Tibial artery (tissue), 4 donors: ENCODE measurements at regions not wholly inside any gene's neighbourhood (a gene's known extent, or its start where the extent isn't known, plus 50 kb on each side); places are given as distances from the start of the nearest gene placed in this dataset.

ENCODE experiments used
- DNase-seq, 2 donors: peaks; one replicate each; pipeline ENCODE4 v3.0.0-alpha.2; 2019
- H3K27ac ChIP-seq, 2 donors: fragments of 200-600 bp; sonication (generic) in 1 of 2; 1 replicate in 1 of 2; 2 replicates in 1 of 2; pipeline ENCODE4 v1.5.1; 2018 to 2019; ENCODE audit warnings: mild to moderate bottlenecking in 1 of 2
- H3K27me3 ChIP-seq, 2 donors: fragments of 200-600 bp; sonication (generic) in 1 of 2; one replicate each; pipeline versions ENCODE4 v1.5.1 to v1.6.0; 2016 to 2019
- H3K36me3 ChIP-seq, 3 donors: fragments of 200-600 bp; sonication (generic) in 2 of 3; one replicate each; pipeline ENCODE4 v1.5.1; 2016 to 2019; ENCODE audit warnings: mild to moderate bottlenecking in 2 of 3
- H3K4me1 ChIP-seq, 4 donors: fragments of 200-600 bp; sonication (generic) in 2 of 4; 1 replicate in 3 of 4; 2 replicates in 1 of 4; pipeline ENCODE4 v1.5.1; 2016 to 2019
- H3K4me3 ChIP-seq, 2 donors: fragments of 200-600 bp; sonication (generic) in 1 of 2; 1 replicate in 1 of 2; 2 replicates in 1 of 2; pipeline ENCODE4 v1.5.1; 2018 to 2019; ENCODE audit warnings: mild to moderate bottlenecking in 2 of 2
- H3K9me3 ChIP-seq, 3 donors: fragments of 200-600 bp; sonication (generic) in 1 of 3; one replicate each; pipeline ENCODE4 v1.5.1; 2016 to 2019
- intact Hi-C: fragments of 100-400 bp; cut with DNase I; formaldehyde crosslinking; loops from one replicate; pipeline ENCODE4 v1.15.0; 2023; ENCODE audit warnings: low total_unique reads
- TF ChIP-seq, protein P1 (sequence below), 2 experiments: fragments of 200-600 bp in 1 of 2; fragments of 450-650 bp in 1 of 2; IDR thresholded peaks; one replicate each; pipeline ENCODE4 v1.5.1; 2017 to 2019; ENCODE audit warnings: antibody characterized with exemption in 2 of 2, mild to moderate bottlenecking in 1 of 2, moderate library complexity in 1 of 2

DNA sequence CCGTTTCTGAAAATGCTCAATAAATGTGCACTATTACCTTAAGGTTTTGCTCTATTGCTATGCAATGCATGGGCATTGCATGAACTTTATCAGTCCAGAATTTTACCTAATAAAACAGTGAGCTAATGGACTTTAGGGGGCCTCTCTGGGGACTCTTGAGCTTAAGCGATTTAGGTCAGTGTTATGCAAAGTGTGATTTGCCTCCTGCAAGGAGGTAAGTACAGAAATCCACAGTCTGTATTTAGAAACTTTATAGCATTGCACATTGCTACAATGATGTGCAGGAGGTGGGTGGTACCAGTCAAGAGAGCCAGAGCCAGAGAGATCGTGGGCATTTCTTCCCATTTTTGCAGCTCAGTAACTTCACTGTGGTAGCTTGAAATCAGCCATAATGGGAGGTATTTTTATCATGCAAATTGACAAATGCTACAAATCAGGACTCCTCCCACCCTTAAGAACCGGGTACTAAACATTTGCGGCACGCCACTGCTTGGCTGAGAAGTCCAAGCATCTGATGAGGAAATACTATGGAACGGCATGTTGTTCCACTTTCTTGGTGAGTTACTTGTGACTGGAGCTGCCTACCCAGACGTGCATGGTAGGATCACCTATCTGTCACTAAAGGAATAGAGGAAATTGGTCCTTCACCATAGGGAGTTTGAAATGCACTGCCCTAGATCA, 174.6 kb upstream of the PGRMC2 start:
- Histone ChIP-seq H3K4me1 (peaks cover 0 to 9% (median 2%) of the 10 kb centered on the region in 4 donors), H3K27me3 (no peaks in the 10 kb centered on the region), H3K36me3 (no peaks in the 10 kb centered on the region), H3K27ac (no peak overlapping the region), H3K9me3 (no peaks in the 10 kb centered on the region), H3K4me3 (no peak overlapping the region)
- intact Hi-C loops: no loop called here
- DNase-seq: no peak
- TF ChIP-seq, protein P1, sequence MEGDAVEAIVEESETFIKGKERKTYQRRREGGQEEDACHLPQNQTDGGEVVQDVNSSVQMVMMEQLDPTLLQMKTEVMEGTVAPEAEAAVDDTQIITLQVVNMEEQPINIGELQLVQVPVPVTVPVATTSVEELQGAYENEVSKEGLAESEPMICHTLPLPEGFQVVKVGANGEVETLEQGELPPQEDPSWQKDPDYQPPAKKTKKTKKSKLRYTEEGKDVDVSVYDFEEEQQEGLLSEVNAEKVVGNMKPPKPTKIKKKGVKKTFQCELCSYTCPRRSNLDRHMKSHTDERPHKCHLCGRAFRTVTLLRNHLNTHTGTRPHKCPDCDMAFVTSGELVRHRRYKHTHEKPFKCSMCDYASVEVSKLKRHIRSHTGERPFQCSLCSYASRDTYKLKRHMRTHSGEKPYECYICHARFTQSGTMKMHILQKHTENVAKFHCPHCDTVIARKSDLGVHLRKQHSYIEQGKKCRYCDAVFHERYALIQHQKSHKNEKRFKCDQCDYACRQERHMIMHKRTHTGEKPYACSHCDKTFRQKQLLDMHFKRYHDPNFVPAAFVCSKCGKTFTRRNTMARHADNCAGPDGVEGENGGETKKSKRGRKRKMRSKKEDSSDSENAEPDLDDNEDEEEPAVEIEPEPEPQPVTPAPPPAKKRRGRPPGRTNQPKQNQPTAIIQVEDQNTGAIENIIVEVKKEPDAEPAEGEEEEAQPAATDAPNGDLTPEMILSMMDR (IDR thresholded peaks at IDR 0.05): no peak

- TF ChIP-seq, protein P1 (IDR thresholded peaks at IDR 0.05): no peak
- intact Hi-C loops: no loop called here
- no peak overlapping the region for H3K4me3 ChIP-seq
- H3K27me3 ChIP-seq: no peaks in the 10 kb centered on the region
- no peak for DNase-seq
- H3K4me1 ChIP-seq: peaks cover 0 to 5% (median 0%) of the 10 kb centered on the region in 4 donors
- no peaks in the 10 kb centered on the region for H3K36me3 ChIP-seq
- H3K27ac ChIP-seq: peak overlapping the region in 1 of 2 donors; percentile 38
- no peaks in the 10 kb centered on the region for H3K9me3 ChIP-seq
These were observed 173.9 kb upstream of the PGRMC2 start for GRCh38 chr4:128461291-128462102.

- TF ChIP-seq, protein P1 (IDR thresholded peaks at IDR 0.05): no peak
- H3K27ac ChIP-seq: no peak overlapping the region
- peaks cover 0 to 5% (median 2%) of the 10 kb centered on the region in 4 donors for H3K4me1 ChIP-seq
- no peak for DNase-seq
- H3K36me3 ChIP-seq: no peaks in the 10 kb centered on the region
- H3K4me3 ChIP-seq: no peak overlapping the region
- H3K27me3 ChIP-seq: no peaks in the 10 kb centered on the region
- H3K9me3 ChIP-seq: no peaks in the 10 kb centered on the region
- intact Hi-C loops: loop anchor here (5.0 kb wide), 1 partner anchor 403 kb away; no protein-coding TSS in a partner anchor
These were observed 171.9 kb upstream of the PGRMC2 start for GRCh38 chr4:128459547-128459946.

- DNase-seq: no peak
- Histone ChIP-seq H3K4me3 (no peak overlapping the region), H3K27ac (no peak overlapping the region), H3K36me3 (no peaks in the 10 kb centered on the region), H3K9me3 (no peaks in the 10 kb centered on the region), H3K4me1 (peaks cover 0 to 6% (median 3%) of the 10 kb centered on the region in 4 donors), H3K27me3 (no peaks in the 10 kb centered on the region)
- TF ChIP-seq, protein P1 (IDR thresholded peaks at IDR 0.05): no peak
- intact Hi-C loops: loop anchor here (5.0 kb wide), 1 partner anchor 403 kb away; no protein-coding TSS in a partner anchor
These were observed 171.2 kb upstream of the PGRMC2 start for GRCh38 chr4:128458816-128459215.

DNA sequence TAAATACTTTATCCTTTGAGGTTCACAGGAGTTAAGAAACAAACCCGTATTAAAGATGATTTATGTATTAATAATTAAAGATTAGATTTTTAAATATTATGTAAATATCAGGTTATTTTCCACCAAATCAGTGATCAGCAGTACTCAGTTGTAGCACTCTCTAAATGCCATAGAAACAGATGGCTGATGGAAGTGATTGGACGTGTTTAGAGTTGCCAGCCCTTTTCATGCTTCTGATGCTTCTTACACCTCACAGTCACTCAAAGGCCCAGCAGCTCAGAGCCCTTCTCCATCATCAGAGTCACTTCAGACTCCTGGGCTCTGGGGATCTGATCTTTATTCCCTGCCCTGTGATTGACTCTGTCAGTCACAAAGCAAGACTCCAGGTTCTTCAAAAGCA, 170.1 kb upstream of the PGRMC2 start:
- TF ChIP-seq, protein P1 (IDR thresholded peaks at IDR 0.05): no peak
- Histone ChIP-seq H3K4me3 (no peak overlapping the region), H3K27me3 (no peaks in the 10 kb centered on the region), H3K36me3 (no peaks in the 10 kb centered on the region), H3K4me1 (peaks cover 0 to 6% (median 3%) of the 10 kb centered on the region in 4 donors), H3K9me3 (no peaks in the 10 kb centered on the region), H3K27ac (no peak overlapping the region)
- intact Hi-C loops: loop anchor here (5.0 kb wide), 1 partner anchor 405 kb away; no protein-coding TSS in a partner anchor
- DNase-seq: no peak
